ENCODE measurements at regions not wholly inside any gene's neighbourhood (a gene's known extent, or its start where the extent isn't known, plus 50 kb on each side); places are given as distances from the start of the nearest gene placed in this dataset.

DNA sequence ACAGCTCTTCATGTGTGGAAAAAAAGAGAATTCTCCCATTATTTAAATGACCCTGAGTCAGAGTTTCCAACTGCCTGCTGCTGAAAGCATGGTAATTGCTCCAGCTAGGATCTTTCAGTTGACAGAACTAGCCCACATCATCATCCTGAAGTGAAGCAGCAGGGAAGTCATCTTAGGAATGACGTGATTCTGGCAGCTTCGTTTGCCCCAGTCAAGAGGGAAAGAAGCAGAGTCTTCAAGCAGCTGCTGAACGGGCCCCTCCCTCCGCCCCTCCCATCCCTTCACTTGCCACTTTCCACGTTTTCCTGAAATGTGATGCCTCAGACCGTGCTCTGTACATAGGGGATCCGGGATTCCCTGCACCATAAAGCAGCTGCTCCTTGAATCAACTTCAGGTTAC lies 455.0 kb upstream of the TMEM132C start:
- TF ChIP-seq POLR2AphosphoS5 (IDR thresholded peaks at IDR 0.05; ENCODE audit: low read depth), result no peak
- TF ChIP-seq, protein P1, sequence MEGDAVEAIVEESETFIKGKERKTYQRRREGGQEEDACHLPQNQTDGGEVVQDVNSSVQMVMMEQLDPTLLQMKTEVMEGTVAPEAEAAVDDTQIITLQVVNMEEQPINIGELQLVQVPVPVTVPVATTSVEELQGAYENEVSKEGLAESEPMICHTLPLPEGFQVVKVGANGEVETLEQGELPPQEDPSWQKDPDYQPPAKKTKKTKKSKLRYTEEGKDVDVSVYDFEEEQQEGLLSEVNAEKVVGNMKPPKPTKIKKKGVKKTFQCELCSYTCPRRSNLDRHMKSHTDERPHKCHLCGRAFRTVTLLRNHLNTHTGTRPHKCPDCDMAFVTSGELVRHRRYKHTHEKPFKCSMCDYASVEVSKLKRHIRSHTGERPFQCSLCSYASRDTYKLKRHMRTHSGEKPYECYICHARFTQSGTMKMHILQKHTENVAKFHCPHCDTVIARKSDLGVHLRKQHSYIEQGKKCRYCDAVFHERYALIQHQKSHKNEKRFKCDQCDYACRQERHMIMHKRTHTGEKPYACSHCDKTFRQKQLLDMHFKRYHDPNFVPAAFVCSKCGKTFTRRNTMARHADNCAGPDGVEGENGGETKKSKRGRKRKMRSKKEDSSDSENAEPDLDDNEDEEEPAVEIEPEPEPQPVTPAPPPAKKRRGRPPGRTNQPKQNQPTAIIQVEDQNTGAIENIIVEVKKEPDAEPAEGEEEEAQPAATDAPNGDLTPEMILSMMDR (IDR thresholded peaks at IDR 0.05; ENCODE audit: insufficient read depth, low read length), result no peak
- TF ChIP-seq, protein P2, sequence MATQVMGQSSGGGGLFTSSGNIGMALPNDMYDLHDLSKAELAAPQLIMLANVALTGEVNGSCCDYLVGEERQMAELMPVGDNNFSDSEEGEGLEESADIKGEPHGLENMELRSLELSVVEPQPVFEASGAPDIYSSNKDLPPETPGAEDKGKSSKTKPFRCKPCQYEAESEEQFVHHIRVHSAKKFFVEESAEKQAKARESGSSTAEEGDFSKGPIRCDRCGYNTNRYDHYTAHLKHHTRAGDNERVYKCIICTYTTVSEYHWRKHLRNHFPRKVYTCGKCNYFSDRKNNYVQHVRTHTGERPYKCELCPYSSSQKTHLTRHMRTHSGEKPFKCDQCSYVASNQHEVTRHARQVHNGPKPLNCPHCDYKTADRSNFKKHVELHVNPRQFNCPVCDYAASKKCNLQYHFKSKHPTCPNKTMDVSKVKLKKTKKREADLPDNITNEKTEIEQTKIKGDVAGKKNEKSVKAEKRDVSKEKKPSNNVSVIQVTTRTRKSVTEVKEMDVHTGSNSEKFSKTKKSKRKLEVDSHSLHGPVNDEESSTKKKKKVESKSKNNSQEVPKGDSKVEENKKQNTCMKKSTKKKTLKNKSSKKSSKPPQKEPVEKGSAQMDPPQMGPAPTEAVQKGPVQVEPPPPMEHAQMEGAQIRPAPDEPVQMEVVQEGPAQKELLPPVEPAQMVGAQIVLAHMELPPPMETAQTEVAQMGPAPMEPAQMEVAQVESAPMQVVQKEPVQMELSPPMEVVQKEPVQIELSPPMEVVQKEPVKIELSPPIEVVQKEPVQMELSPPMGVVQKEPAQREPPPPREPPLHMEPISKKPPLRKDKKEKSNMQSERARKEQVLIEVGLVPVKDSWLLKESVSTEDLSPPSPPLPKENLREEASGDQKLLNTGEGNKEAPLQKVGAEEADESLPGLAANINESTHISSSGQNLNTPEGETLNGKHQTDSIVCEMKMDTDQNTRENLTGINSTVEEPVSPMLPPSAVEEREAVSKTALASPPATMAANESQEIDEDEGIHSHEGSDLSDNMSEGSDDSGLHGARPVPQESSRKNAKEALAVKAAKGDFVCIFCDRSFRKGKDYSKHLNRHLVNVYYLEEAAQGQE (IDR thresholded peaks at IDR 0.05; ENCODE audit: insufficient replicate concordance, low read depth), result no peak

Measured in HL-60 (cell line).